GM21423 (cell line): ENCODE measurements at regions not wholly inside any gene's neighbourhood (a gene's known extent, or its start where the extent isn't known, plus 50 kb on each side); places are given as distances from the start of the nearest gene placed in this dataset.

Experiments used
- ATAC-seq: cut with Tn5 transposase; IDR thresholded peaks from one replicate; pipeline ENCODE4 v1.9.1; 2021; ENCODE audit warnings: mild to moderate bottlenecking, moderate library complexity; ENCODE audit not compliant: unreplicated experiment

DNA sequence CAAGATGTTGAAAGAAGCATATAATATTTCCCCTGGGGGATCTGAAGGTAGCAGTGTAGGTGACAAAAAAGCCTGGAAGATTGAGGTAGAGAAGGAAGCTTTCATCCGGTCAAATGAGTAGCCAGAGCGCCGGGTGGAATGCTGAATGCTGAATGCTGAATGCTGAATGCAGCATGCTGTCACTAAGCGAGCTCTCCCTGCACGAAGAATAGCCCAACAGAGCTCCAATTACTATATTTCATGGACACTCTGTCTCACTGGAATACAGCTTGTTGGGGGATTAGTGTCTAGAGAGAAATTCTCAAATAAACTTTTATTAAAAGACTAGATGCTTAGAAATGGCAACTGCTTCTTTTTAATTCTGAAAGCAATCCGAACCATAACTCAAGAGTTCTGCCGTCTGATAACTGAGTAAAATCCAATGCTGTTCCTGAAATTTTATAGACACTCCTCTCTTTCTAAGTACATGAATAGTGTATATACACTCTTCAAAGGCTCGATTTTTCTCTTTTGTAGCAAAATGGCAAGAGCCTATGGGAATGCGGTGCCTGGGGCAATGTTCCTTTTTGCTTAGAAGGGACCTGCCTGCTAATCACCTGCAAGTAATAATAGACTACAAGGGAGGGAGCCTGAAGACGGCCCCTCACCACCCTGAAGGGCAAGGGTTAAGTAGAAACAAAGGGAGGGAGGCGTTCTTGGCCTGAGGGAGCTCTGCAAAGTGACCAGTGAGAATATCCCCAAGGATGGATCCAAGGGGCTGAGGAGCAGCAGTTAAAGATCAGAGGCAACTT, 203.7 kb upstream of the ESRRG start:
- no peak for ATAC-seq

DNA sequence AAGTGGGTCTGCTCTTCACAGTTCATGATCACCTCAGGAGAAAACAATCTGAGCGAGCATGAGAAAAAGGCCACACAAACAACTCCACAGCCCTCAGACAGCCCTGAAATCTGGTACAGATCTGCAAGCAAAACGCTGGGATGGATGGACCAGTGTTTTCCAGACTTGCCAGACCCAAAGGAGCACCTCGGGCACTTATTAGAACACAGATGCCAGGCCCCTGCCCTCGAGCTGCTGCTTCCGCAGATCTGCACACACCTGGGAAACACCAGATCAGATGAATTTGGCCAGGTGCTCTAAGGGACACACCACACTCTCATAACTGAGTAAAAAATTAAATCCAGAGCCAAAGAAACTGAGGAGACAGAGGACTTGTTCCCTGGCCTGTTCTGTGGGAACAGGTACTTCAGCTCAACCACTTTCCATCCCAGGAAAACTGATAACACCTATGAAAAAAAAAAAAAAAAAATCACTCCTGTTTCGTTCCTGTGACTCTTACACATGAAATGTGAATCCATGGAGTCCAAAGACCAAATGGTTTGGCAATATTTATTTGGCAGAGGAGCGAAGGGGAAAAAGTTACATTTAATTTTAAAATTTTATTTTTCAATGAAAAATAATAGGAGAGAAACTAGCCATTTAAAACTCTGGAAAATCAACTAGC, 202.9 kb upstream of the ESRRG start:
- ATAC-seq, result no peak

DNA sequence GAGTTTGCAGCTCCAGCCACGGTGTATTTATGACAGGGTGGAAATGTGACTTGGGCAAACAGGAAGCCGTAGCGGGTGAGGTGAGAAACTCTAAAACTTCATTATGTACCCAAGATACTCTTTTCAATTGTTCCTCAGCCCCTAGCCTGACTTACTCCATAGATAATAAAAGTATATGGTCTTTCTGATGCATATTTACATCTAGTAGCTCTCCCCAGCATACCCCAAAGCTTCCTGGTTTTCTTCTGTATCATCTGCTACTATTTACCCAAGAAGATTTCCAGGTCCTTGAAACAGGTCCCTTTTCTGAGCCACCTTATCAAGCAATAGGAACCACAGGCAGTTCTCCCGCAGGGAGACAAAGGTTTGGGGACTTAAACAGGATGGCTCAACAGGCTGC, 201.5 kb upstream of the ESRRG start:
- no peak for ATAC-seq

DNA sequence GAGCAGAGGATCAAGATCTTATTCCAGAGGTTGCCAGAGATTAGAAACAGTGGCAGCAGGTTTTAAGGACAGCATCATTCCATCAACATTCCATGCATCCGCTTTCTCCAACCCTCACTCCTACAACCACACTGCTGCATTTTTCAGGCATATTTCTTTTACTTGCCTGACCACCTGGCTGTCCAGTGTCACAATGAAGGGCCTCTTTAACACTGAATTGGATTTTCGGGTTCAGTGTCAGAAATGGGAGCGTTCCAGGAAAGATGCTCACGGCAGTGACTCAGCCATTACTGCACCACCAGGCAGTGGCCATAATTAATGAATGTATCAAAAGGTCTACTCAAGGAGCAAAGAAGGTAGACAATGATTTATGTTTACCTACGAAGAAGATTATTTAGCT, 200.4 kb upstream of the ESRRG start:
- no peak for ATAC-seq

DNA sequence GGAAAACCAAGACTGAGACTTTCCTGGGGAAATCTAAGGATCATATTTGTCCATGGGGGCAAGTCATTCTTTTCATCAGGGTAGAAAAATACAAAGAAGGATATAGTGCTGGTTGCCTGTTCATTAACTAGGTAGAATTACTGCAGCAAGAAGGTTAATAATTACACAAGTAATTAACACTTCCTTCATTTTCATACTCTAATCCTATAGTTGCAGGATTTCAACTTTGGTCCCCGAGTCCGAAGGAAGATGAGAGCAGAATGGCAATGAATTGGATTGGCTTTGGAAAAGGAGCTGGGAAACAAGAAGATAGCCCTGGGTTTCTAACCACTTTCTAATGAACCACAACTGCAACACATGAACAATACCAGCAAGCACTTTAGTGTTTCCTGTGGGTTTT, 199.2 kb upstream of the ESRRG start:
- no peak for ATAC-seq

DNA sequence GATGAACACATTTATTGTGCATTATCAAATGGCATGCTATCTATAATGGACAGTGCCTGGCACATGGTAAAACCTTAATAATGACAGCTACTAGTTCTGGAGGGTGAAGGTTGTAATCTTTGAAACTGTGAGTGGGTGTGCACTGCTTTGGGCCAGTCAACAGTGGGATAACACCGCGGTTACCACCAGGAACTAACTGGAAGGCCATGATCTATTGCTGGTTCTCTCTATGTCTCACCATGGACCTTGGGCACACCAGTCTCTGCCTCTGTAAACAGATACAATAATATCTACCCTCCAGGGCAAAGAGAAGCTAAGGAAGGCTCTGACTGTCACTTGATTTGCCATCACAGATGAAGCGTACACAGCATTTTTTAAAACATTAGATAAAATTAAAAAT, 198.6 kb upstream of the ESRRG start:
- ATAC-seq, result no peak

DNA sequence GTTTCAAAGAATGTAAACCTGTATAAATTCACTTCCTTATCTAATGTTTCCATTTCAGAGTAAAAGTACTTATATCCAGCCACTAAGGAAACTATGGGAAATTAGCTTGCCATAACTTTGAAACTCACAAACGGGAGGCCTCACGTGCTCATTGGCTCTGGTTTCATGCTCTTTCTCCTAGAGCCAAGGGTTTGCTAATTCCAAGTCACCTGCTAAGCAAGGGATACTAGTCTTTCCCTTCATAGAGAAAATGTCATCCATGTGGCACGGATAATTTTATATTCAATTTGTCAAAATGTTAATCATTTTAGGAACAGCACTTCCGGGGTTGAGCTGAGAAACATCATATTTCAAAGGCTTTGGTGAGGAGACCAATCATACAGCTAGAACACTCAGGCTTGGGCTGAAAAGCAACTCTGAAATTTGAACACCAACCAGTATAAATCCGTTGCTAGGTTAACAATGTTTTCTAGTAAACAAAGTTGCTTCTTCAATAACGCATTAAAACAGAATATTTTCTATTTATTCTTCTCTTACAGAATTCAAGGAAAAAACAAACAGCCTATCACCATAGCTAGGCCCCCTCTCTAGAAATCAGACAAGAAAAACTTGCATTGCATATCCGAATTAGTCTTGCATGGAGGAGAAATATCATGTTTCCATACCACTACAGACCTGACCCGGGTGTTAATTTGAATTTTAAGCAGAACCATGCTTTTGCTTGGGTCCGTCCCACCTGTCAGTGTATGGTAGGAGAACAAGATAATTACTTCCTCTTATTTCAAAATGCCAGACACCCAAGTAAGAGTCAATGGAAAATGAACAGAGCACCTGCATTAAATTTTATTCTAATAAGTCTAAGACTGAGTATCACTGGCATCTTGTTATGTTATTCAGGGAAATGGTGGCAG, 196.1 kb upstream of the ESRRG start:
- ATAC-seq, result no peak

DNA sequence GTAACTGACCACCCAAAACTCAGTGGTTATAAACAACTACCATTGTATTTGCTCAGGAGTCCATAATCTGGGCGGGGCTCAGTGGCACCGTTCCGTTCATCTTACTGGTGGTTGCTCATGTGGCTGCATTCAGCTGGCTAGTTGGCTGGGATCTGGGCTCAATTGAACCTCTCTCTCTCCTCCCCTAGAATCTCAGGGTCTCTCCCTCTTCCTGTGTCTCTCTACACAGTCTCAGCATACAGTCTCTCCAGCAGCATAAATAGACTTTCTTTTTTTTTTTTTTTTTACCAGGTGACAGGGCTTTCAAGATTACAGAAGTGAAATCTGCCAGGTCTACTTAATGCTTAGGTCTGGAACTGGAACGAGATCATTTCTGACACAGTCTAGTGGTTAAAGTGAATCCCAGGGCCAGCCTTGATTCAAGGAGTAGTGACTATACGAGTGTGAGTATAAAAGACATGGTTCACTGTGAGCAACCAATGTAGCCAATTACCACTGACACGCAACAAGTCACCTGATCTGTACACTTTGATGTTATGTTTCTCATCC, 193.7 kb upstream of the ESRRG start:
- no peak for ATAC-seq

DNA sequence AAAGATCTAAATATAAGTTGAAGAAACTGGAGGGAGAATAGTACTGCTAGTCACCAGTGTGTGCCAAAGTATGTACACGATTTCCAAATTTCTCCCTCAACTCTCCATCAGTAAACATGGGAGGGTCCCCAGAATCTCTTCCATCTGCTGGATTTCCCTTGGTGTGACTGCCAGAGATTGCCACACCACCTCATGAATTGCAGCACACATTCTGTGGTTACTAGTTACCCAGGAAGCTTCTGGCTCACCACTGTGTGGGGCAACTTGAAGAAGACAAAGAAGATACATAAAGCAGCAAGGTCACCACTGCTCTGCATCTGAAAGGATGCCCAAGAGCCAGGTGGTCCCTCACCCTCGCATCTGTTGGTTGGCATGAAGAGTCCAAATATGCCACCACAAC, 191.7 kb upstream of the ESRRG start:
- ATAC-seq, result no peak

DNA sequence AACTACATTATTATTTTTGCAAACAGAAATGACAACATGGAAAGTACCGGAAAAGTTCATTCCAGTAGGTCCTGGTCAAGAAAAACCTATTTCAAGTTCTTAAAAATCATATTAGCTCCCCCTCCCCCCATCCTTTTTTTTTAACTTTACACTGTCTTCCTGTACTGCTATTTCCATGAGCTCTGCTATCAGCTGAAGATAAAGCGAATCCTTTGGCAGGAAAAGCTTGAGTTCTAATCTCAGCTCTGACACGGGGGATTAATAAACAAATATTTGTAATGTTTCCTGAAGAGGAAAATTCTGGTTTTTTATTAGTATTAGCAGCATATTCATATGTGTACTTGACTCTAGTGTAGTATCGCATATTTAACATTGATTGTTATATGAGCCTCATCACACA, 190.7 kb upstream of the ESRRG start:
- ATAC-seq, result no peak

DNA sequence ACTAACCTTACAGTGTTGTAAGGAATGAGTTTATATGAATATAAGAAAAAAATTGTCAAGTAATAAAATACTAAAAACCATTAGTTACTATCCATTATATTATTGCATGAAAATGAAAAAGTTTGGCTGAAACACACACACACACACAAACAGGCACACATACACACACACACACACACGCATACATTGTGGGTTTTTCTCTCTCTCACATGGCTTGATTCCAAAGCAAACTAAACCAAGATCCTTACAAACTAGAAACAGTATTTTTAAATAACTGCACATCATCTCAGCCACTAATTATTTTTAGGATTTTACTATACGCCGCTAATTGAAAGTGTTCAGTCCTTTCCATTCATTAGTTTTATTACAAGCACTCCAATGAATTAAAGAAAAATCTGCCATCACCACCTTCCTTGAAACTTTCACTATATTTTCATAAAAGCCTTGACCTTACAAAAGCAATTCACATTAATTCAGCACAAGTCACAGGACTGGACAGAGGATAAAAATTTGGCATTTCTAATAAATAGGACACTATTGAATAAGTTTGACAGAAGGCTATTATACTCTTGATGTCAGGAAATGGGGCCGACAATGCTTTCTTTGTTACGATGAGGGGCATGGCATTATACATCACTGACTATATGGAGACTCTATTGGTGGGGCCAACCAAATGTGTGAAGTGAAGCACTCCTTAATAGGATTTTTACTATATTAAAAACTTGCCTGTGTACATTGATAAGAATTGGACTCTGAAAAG, 187.0 kb upstream of the ESRRG start:
- no peak for ATAC-seq

DNA sequence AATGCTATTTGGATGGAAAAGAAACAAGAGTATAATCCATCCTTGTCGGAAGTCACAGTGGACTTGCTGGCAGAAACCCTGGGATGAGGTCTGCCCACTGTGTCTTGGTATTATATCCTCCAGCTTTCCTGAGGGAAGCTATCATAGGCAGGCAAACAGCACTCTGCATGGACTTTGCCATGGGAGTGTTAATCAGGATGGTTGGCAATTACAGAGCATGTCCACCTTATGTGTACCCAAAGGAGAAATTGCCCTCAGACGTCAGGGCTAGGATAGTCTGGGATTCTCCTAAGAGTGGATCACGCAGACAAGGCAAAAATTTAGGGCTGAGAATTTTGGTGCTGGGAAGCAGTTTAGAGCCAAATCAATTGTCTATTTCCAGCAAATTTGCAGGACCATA, 184.9 kb upstream of the ESRRG start:
- ATAC-seq, result no peak

DNA sequence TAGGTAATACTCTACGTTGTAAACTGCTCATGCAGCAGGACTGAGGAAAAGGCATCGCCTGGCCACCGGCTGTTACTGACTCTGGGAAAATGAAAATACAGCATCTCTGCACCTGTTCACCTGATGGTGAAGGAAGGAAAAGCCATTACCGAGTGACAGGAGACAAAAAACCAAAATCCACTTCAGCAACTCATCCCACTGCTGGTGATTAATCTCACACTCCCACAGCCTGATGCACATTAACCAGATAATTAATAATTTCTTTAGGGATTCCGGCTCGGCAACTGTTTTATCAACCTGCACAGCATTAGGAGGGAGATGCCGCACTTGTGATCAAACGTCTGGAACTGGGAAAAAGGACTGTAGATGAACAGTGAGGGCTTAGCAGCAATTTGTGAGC, 183.9 kb upstream of the ESRRG start:
- ATAC-seq, result no peak

DNA sequence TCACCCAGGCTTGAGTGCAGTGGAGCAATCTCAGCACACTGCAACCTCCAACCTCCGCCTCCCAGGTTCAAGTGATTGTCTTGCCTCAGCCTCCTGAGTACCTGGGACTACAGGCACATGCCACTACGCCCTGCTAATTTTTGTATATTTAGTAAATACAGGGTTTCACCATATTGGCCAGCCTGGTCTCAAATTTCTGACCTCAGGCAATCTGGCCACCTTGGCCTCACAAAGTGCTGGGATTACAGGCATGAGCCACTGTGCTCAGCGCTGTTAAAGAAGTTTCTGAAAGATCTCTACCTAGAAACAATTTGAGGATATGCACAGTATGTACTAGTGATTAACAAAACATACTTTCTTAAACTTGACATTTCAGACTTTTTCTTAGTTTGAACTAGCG, 182.6 kb upstream of the ESRRG start:
- ATAC-seq, result no peak

DNA sequence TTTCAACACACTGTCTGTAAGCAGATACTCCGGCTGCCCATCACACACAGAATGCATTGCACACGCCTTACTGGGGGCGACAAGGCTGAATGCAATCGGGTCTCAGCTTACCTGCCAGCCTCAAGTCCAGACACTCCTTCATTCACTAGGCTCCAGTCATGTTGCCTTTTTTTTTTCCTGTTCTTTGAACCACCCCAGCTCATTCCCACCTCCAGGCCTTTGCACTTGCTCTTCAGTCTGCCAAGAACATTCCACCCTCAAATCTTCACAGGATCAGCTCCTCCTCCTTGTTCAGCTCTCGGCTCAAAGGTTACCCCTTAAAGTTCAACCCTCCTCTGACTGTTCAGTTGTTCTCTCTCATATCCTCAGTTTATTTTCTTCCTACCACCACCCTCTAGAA, 181.9 kb upstream of the ESRRG start:
- no peak for ATAC-seq

DNA sequence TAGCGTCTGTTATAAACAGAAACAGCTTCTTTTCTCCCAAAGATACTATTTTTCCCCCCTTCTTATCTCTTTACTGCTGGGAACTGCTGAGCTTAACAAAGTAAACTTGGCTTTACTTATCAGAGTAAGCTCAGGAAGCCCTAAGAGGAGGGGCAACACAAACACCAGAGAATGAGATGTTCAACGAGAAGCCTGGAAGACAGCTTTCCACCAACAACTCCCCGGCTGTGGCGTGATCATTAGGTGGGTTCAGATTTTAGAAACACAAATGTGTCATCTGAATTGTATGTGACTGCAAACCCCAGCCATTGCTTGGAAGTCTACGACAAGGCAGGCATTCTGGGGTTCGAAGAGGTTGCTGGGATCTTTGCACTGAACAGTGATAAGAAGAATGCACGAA, 181.2 kb upstream of the ESRRG start:
- no peak for ATAC-seq

DNA sequence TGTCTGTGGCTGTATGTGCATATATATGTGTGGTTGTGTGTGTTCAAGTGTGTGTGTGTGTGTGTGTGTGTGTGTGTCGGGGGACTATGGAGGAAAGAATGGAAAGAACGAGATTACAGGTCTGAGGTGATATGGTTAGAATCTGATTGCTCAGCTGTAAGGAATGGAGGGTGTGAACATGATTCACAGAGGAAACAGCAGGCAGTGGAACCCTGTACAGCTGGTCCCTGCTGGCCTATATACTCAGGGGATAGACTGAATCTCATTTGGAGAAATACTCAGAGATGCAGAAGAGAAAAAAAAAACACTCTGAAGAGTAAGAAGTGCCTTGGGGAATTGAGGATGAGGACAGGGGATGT, 180.1 kb upstream of the ESRRG start:
- no peak for ATAC-seq

DNA sequence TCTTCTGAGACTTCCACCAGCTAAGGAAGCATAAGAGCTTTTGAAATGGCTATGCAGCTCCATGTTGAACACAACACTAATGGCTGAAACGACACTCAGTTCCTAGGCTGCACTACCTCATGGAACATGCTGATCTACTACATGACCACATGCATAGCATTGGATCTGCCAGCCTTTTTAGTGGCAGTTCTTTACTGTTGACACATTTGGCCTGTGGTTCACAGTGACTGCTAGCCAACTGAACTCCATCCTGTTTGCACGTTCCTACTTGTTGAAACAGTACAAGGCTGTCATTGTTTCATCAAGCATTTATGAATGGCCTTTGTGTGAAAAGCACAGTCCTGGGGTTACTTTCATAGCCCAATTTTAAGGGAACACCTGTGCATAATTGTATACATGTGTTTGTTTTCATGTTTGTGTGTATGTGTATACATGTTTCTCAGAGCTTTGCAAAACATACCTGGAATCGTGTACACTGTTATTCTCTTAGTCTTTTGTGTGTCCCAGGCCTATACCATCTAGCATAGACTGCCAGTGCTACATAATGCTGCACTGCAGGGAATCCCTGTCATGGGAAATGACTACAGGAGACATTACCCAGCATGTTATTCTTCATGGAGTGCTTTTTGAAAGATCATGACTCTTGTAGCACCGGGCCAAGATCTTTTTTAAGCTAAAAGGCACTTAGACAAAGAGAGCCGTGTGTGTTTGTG, 179.6 kb upstream of the ESRRG start:
- no peak for ATAC-seq

DNA sequence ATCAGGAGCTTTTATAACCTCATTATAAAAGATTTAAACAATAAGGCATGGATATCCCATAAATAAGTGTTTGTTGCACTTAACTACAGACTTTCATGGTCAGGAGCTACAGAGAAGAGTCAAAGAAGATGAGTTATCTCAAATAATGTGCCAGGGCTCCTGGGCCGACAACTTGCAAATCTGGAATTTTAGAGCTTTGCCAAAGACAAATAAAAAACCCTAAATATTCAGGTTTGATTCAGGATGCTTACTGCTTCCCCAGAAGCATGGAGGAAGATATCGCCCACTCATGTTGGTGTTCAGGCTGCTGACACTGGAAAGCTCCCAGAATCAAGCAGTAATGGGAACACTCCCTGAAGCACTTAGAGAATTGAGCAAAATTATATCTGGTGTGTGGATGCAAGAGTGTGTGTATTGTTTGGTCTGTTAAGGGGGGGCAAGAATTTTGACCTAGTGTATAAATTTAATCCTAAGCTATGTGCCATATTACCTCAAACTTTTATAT, 176.9 kb upstream of the ESRRG start:
- ATAC-seq, result no peak

DNA sequence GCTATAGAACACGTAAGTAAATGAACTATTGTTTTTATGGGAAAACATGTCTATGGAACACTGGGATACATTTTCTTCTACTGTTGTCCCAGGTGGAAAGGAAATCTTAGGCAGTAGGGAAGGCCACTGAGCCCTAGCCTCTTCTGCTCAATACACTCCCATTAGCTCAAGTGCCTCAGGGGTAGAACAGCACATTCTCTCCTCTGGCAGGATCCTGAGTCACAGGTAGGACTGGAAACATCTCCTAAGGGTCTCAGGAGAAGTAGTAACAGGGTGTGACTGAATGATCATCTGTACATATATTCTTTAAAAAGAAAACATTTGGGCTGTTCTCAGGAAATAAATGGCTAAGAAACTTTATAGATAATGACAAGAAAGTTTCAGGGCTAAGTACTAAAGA, 175.6 kb upstream of the ESRRG start:
- no peak for ATAC-seq
